Neuronal stem cell (in vitro differentiated cells): ENCODE measurements at regions not wholly inside any gene's neighbourhood (a gene's known extent, or its start where the extent isn't known, plus 50 kb on each side); places are given as distances from the start of the nearest gene placed in this dataset.

Experiments used
- DNase-seq: peaks from one replicate; pipeline ENCODE4 v3.0.0-alpha.2; 2013; ENCODE audit warnings: low spot score
- H2AFZ ChIP-seq: one replicate; pipeline ENCODE4 v1.6.1; 2013; ENCODE audit warnings: mild to moderate bottlenecking, low read length, inconsistent platforms
- H2AK5ac ChIP-seq: 2 replicates; pipeline ENCODE4 v1.6.1; 2013; ENCODE audit warnings: low read depth, mild to moderate bottlenecking, inconsistent platforms, low read length, moderate library complexity, mixed read lengths
- H2BK120ac ChIP-seq: 2 replicates; pipeline ENCODE4 v1.6.1; 2013; ENCODE audit warnings: low read depth, mild to moderate bottlenecking, inconsistent platforms, low read length, moderate library complexity, mixed read lengths
- H2BK12ac ChIP-seq: one replicate; pipeline ENCODE4 v1.6.1; 2013; ENCODE audit warnings: low read length, inconsistent platforms
- H2BK15ac ChIP-seq: 2 replicates; pipeline ENCODE4 v1.6.1; 2013; ENCODE audit warnings: mild to moderate bottlenecking, low read length, inconsistent platforms, mixed read lengths
- H2BK5ac ChIP-seq: one replicate; pipeline ENCODE4 v1.6.1; 2013; ENCODE audit warnings: inconsistent platforms, mild to moderate bottlenecking, low read length, moderate library complexity
- H3K14ac ChIP-seq: one replicate; pipeline ENCODE4 v1.6.1; 2013; ENCODE audit warnings: low read length, inconsistent platforms
- H3K18ac ChIP-seq: 2 replicates; pipeline ENCODE4 v1.6.1; 2013; ENCODE audit warnings: low read length, inconsistent platforms
- H3K23ac ChIP-seq: 2 replicates; pipeline ENCODE4 v1.6.1; 2013; ENCODE audit warnings: low read depth, mild to moderate bottlenecking, mixed read lengths, low read length, inconsistent platforms; ENCODE audit not compliant: poor library complexity
- H3K27ac ChIP-seq: replicated peaks from 3 replicates; pipeline ENCODE4 v1.5.1; 2013; ENCODE audit warnings: low read length, inconsistent platforms
- H3K27me3 ChIP-seq, 3 experiments: 2 replicates each; pipeline ENCODE4 v1.6.1; 2013; ENCODE audit warnings: low read length in 3 of 3, mild to moderate bottlenecking in 2 of 3, inconsistent platforms in 1 of 3, low read depth in 1 of 3, mixed read lengths in 1 of 3, moderate library complexity in 1 of 3; ENCODE audit not compliant: control insufficient read depth in 3 of 3, insufficient read depth in 3 of 3
- H3K36me3 ChIP-seq, 2 donors: replicated peaks in 1 of 2; 2 replicates each; pipeline ENCODE4 v1.6.1; 2013; ENCODE audit warnings: low read length in 2 of 2; ENCODE audit not compliant: control insufficient read depth in 2 of 2, insufficient read depth in 2 of 2
- H3K4ac ChIP-seq: 2 replicates; pipeline ENCODE4 v1.6.1; 2013; ENCODE audit warnings: inconsistent platforms, mild to moderate bottlenecking, low read length, moderate library complexity
- H3K4me1 ChIP-seq, 2 donors: 1 replicate in 1 of 2; 2 replicates in 1 of 2; pipeline ENCODE4 v1.6.1; 2013; ENCODE audit warnings: low read length in 2 of 2, low read depth in 1 of 2; ENCODE audit not compliant: control insufficient read depth in 2 of 2, insufficient read depth in 1 of 2
- H3K4me2 ChIP-seq: one replicate; pipeline ENCODE4 v1.6.1; 2013; ENCODE audit warnings: mild to moderate bottlenecking, low read length, inconsistent platforms; ENCODE audit not compliant: insufficient read depth, poor library complexity, severe bottlenecking
- H3K4me3 ChIP-seq, 2 donors: 2 replicates each; pipeline ENCODE4 v1.5.1; 2013; ENCODE audit warnings: low read length in 2 of 2, mild to moderate bottlenecking in 2 of 2, inconsistent platforms in 1 of 2, moderate library complexity in 1 of 2
- H3K79me1 ChIP-seq: one replicate; pipeline ENCODE4 v1.6.1; 2013; ENCODE audit warnings: low read depth, mild to moderate bottlenecking, inconsistent platforms, low read length, moderate library complexity
- H3K9ac ChIP-seq: one replicate; pipeline ENCODE4 v1.6.1; 2013; ENCODE audit warnings: mild to moderate bottlenecking, low read depth, low read length, inconsistent platforms; ENCODE audit not compliant: poor library complexity
- H3K9me3 ChIP-seq, 2 donors: replicated peaks in 1 of 2; 2 replicates each; pipeline versions ENCODE3 to v1.6.1; 2013; ENCODE audit warnings: low read length in 2 of 2, mild to moderate bottlenecking in 2 of 2, inconsistent platforms in 1 of 2, low read depth in 1 of 2, mixed read lengths in 1 of 2, moderate library complexity in 1 of 2; ENCODE audit not compliant: control insufficient read depth in 2 of 2, insufficient read depth in 1 of 2
- H4K8ac ChIP-seq: one replicate; pipeline ENCODE4 v1.6.1; 2013; ENCODE audit warnings: low read depth, mild to moderate bottlenecking, inconsistent platforms, low read length, moderate library complexity
- H4K91ac ChIP-seq: one replicate; pipeline ENCODE4 v1.6.1; 2013; ENCODE audit warnings: low read length, low read depth, mild to moderate bottlenecking, inconsistent platforms; ENCODE audit not compliant: poor library complexity
- WGBS, 2 donors: extraction: QIAGEN DNeasy Blood & Tissue Kit; methylation state at CpG; one replicate each; pipeline ENCODE4 v1.1.7; 2013; ENCODE audit warnings: missing lambda C conversion rate in 2 of 2, mixed read lengths in 1 of 2; ENCODE audit not compliant: insufficient read length in 2 of 2, insufficient replicate concordance in 1 of 2; ENCODE audit errors: extremely low coverage in 2 of 2; 5-methylcytosine and 5-hydroxymethylcytosine counted together

DNA sequence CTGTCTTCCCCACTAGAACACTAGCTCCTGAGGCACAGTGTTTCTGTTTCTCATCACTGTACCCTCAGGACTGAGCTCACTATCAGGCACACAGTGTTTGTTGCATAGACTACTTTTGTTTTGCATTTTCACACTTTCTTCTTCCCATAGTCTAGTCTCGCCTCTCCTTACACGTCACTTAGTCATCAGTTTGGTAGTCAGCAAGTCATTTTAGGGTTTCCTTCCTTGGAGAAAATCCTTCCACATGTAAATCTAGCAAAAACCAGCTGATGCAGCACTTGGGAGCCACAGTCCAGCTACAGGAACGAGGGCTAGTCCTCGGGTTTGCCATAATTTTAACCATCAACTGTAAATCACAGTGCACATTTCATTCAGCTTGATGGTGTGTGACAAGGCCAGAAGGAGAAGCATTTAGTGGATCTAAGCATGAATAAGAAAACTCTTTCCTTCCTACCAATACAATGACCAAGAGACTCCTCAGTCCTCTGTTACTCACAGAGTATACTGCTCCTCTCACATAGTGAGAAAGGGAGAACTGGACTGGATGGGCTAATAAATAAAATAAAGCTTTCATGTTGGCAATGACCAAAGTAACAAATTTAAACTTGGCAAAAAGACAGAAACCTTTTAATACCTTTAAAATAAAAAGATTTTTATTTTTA is 221.0 kb downstream of the KLF12 start:
- no peak overlapping the region for H3K4me3 ChIP-seq
- DNase-seq: no peak
- H3K4ac ChIP-seq: no peak overlapping the region
- H3K9me3 ChIP-seq: peaks cover 0 to 3% of the 10 kb centered on the region in 2 donors
- no peak overlapping the region for H2BK120ac ChIP-seq
- H3K36me3 ChIP-seq: no peaks in the 10 kb centered on the region
- H3K79me1 ChIP-seq: no peaks in the 10 kb centered on the region
- H2BK15ac ChIP-seq: no peak overlapping the region
- H3K14ac ChIP-seq: no peak overlapping the region
- no peak overlapping the region for H2AFZ ChIP-seq
- H3K23ac ChIP-seq: no peak overlapping the region
- H2BK12ac ChIP-seq: no peak overlapping the region
- H3K18ac ChIP-seq: no peak overlapping the region
- no peak overlapping the region for H4K8ac ChIP-seq
- H3K9ac ChIP-seq: no peak overlapping the region
- H4K91ac ChIP-seq: no peak overlapping the region
- H2BK5ac ChIP-seq: no peak overlapping the region
- H3K27ac ChIP-seq: no peak overlapping the region
- no CpG with 5 or more reads among the region's 4 CpGs for WGBS, 2 donors
- peaks cover 0 to 3% of the 10 kb centered on the region in 2 donors for H3K4me1 ChIP-seq
- no peak overlapping the region for H2AK5ac ChIP-seq
- H3K4me2 ChIP-seq: no peak overlapping the region
- H3K27me3 ChIP-seq: no peaks in the 10 kb centered on the region

DNA sequence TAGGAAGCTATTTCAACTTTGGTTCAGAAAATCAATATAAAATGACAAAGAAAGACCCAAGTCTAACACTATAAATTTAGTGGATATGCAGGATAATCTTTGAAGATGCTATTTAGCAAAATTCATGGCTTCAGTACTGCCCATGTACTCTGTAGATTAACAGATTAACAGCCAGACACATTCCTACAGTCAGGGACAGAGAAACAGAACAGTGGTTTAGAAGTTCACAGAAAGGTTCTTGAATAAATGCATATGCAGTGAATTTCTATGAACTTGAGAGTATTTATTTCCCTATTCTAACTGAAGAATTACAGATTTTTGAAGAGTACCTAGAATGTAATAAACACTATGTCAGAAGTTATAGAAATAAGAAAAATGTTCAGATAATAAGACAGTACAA is 222.8 kb downstream of the KLF12 start:
- H2BK15ac ChIP-seq: no peak overlapping the region
- no peak overlapping the region for H3K14ac ChIP-seq
- no peak overlapping the region for H2AK5ac ChIP-seq
- DNase-seq: no peak
- peaks cover 0 to 3% of the 10 kb centered on the region in 2 donors for H3K4me1 ChIP-seq
- no peaks in the 10 kb centered on the region for H3K79me1 ChIP-seq
- H3K36me3 ChIP-seq: no peaks in the 10 kb centered on the region
- H2BK12ac ChIP-seq: no peak overlapping the region
- no peak overlapping the region for H2BK120ac ChIP-seq
- no peak overlapping the region for H3K18ac ChIP-seq
- H3K4me3 ChIP-seq: no peak overlapping the region
- H4K8ac ChIP-seq: no peak overlapping the region
- no peak overlapping the region for H2BK5ac ChIP-seq
- peaks cover 0 to 3% of the 10 kb centered on the region in 2 donors for H3K9me3 ChIP-seq
- H3K4me2 ChIP-seq: no peak overlapping the region
- H3K27me3 ChIP-seq: no peaks in the 10 kb centered on the region
- H2AFZ ChIP-seq: no peak overlapping the region
- no peak overlapping the region for H3K9ac ChIP-seq
- no peak overlapping the region for H3K4ac ChIP-seq
- H3K23ac ChIP-seq: no peak overlapping the region
- no peak overlapping the region for H4K91ac ChIP-seq
- H3K27ac ChIP-seq: no peak overlapping the region

GRCh38 chr13:73910733-73911132 is 223.5 kb downstream of the KLF12 start:
- Histone ChIP-seq H2BK120ac (no peak overlapping the region), H3K23ac (no peak overlapping the region), H3K36me3 (no peaks in the 10 kb centered on the region), H3K79me1 (no peaks in the 10 kb centered on the region), H3K4me3 (no peak overlapping the region), H3K9ac (no peak overlapping the region), H2BK5ac (no peak overlapping the region), H4K8ac (no peak overlapping the region), H3K14ac (no peak overlapping the region), H3K4me2 (no peak overlapping the region), H3K9me3 (peaks cover 0 to 3% of the 10 kb centered on the region in 2 donors), H3K4me1 (peaks cover 0 to 3% of the 10 kb centered on the region in 2 donors), H2AK5ac (no peak overlapping the region), H3K27me3 (no peaks in the 10 kb centered on the region), H3K4ac (no peak overlapping the region), H2BK12ac (no peak overlapping the region), H4K91ac (no peak overlapping the region), H3K27ac (no peak overlapping the region), H2BK15ac (no peak overlapping the region), H3K18ac (no peak overlapping the region), H2AFZ (no peak overlapping the region)
- DNase-seq: no peak

DNA sequence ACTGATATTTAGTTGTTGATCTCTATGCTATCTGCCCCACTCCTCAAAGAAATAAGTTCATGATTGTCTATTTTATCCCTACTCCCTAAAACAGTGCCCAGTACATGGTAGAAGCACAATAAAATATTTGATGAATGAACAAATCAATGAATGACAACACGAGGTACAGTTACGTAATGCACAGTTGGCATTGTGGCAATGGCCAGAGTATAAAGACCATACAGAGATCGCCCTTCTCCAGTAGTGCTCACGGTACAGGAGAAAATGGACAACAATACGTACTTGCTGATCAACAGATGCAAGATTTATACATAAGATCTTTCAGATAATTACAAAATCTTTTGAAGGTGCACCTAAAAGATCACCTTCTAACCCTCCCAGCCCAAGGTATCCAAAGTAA is 225.4 kb downstream of the KLF12 start:
- H3K9me3 ChIP-seq: peaks cover 0 to 3% of the 10 kb centered on the region in 2 donors
- no peak overlapping the region for H2BK5ac ChIP-seq
- no peak overlapping the region for H3K4me3 ChIP-seq
- no peaks in the 10 kb centered on the region for H3K79me1 ChIP-seq
- no peak overlapping the region for H3K14ac ChIP-seq
- no peak overlapping the region for H3K4ac ChIP-seq
- H3K23ac ChIP-seq: no peak overlapping the region
- no peak overlapping the region for H2AK5ac ChIP-seq
- H3K27me3 ChIP-seq: no peaks in the 10 kb centered on the region
- no peak overlapping the region for H3K4me2 ChIP-seq
- no peak overlapping the region for H2BK12ac ChIP-seq
- WGBS, 2 donors: no CpG with 5 or more reads among the region's 5 CpGs
- H3K27ac ChIP-seq: no peak overlapping the region
- H2AFZ ChIP-seq: no peak overlapping the region
- no peak overlapping the region for H3K9ac ChIP-seq
- no peak overlapping the region for H3K18ac ChIP-seq
- H3K4me1 ChIP-seq: peaks cover 0 to 3% of the 10 kb centered on the region in 2 donors
- no peak overlapping the region for H4K8ac ChIP-seq
- no peak overlapping the region for H4K91ac ChIP-seq
- H3K36me3 ChIP-seq: no peaks in the 10 kb centered on the region
- no peak overlapping the region for H2BK15ac ChIP-seq
- no peak overlapping the region for H2BK120ac ChIP-seq
- DNase-seq: no peak
